Fibroblast of skin of right biceps (primary cell): ENCODE measurements at regions not wholly inside any gene's neighbourhood (a gene's known extent, or its start where the extent isn't known, plus 50 kb on each side); places are given as distances from the start of the nearest gene placed in this dataset.
"Not testable (repeated sequence)": the region's sequence is repeated elsewhere in the genome, so short reads cannot be mapped to it uniquely, and the experiment has no call there.

ENCODE experiments used
- DNase-seq: peaks from one replicate; pipeline ENCODE4 v3.0.0-alpha.2; 2013

- DNase-seq = peak; percentile 55
Observed at GRCh38 chr5:124902097-124902821, 155.8 kb upstream of the ZNF608 start.

- no peak for DNase-seq
Observed at GRCh38 chr5:124905256-124906130, 159.1 kb upstream of the ZNF608 start.

- DNase-seq = peak; percentile 87
Observed at GRCh38 chr5:124906339-124907097, 160.1 kb upstream of the ZNF608 start.

- DNase-seq = no peak
Observed at GRCh38 chr5:124907098-124907644, 160.7 kb upstream of the ZNF608 start.

GRCh38 chr5:124908581-124909451 lies 162.4 kb upstream of the ZNF608 start:
- peak; percentile 59 for DNase-seq

GRCh38 chr5:124909734-124910133 lies 163.3 kb upstream of the ZNF608 start:
- no peak for DNase-seq

GRCh38 chr5:124910354-124911016 lies 164.0 kb upstream of the ZNF608 start:
- no peak for DNase-seq

GRCh38 chr5:124912638-124913328 lies 166.3 kb upstream of the ZNF608 start:
- no peak for DNase-seq

- DNase-seq = no peak
Observed at GRCh38 chr5:124913329-124913653, 166.9 kb upstream of the ZNF608 start.

GRCh38 chr5:124916313-124916712 lies 169.9 kb upstream of the ZNF608 start:
- DNase-seq = not testable (repeated sequence)

GRCh38 chr5:124918618-124919017 lies 172.2 kb upstream of the ZNF608 start:
- DNase-seq = no peak

- DNase-seq = no peak
Observed at GRCh38 chr5:124919076-124919475, 172.6 kb upstream of the ZNF608 start.

- no peak for DNase-seq
Observed at GRCh38 chr5:124919747-124920525, 173.5 kb upstream of the ZNF608 start.

GRCh38 chr5:124920909-124921666 lies 174.6 kb upstream of the ZNF608 start:
- DNase-seq = no peak

- no peak for DNase-seq
Observed at GRCh38 chr5:124921694-124922093, 175.3 kb upstream of the ZNF608 start.

- no peak for DNase-seq
Observed at GRCh38 chr5:124922255-124922975, 176.0 kb upstream of the ZNF608 start.

GRCh38 chr5:124923131-124923530 lies 176.7 kb upstream of the ZNF608 start:
- DNase-seq = peak; percentile 18

GRCh38 chr5:124924729-124925128 lies 178.3 kb upstream of the ZNF608 start:
- no peak for DNase-seq

- DNase-seq = peak; percentile 88
Observed at GRCh38 chr5:124927735-124928134, 181.3 kb upstream of the ZNF608 start.
